Dedifferentiated amniotic fluid mesenchymal stem cell (primary cell): ENCODE measurements at regions not wholly inside any gene's neighbourhood (a gene's known extent, or its start where the extent isn't known, plus 50 kb on each side); places are given as distances from the start of the nearest gene placed in this dataset.

Experiments used
- DNase-seq: peaks from one replicate; pipeline ENCODE4 v3.0.0-alpha.2; 2016; ENCODE audit errors: extremely low spot score

- no peak for DNase-seq
Measured at GRCh38 chr9:130781569-130781968, 53.5 kb upstream of the ABL1 start.

GRCh38 chr9:130782886-130783530 is 52.0 kb upstream of the ABL1 start:
- DNase-seq = no peak

GRCh38 chr9:130785053-130785452 is 50.0 kb upstream of the ABL1 start:
- DNase-seq = no peak
